Subcutaneous abdominal adipose tissue (tissue), 5 donors: ENCODE measurements at regions not wholly inside any gene's neighbourhood (a gene's known extent, or its start where the extent isn't known, plus 50 kb on each side); places are given as distances from the start of the nearest gene placed in this dataset.
"Not testable (repeated sequence)": the region's sequence is repeated elsewhere in the genome, so short reads cannot be mapped to it uniquely, and the experiment has no call there.

ENCODE experiments used
- H3K27ac ChIP-seq: one replicate; pipeline ENCODE4 v1.7.0; 2013; ENCODE audit warnings: low read depth, mild to moderate bottlenecking, inconsistent platforms, low read length, moderate library complexity
- H3K27me3 ChIP-seq, 5 donors: one replicate each; pipeline ENCODE4 v1.7.0; 2013; ENCODE audit warnings: low read length in 5 of 5, inconsistent platforms in 1 of 5; ENCODE audit not compliant: control insufficient read depth in 5 of 5, insufficient read depth in 4 of 5
- H3K36me3 ChIP-seq, 5 donors: one replicate each; pipeline ENCODE4 v1.7.0; 2013; ENCODE audit warnings: low read length in 5 of 5; ENCODE audit not compliant: control insufficient read depth in 5 of 5, insufficient read depth in 5 of 5
- H3K4me1 ChIP-seq, 5 donors: one replicate each; pipeline ENCODE4 v1.7.0; 2013; ENCODE audit warnings: low read length in 5 of 5, mild to moderate bottlenecking in 3 of 5, moderate library complexity in 1 of 5; ENCODE audit not compliant: control insufficient read depth in 5 of 5, insufficient read depth in 5 of 5
- H3K4me3 ChIP-seq, 5 donors: one replicate each; pipeline ENCODE4 v1.7.0; 2013; ENCODE audit warnings: low read length in 5 of 5, low read depth in 1 of 5
- H3K9ac ChIP-seq, 5 donors: one replicate each; pipeline ENCODE4 v1.7.0; 2013; ENCODE audit warnings: low read length in 5 of 5, mild to moderate bottlenecking in 4 of 5, moderate library complexity in 3 of 5
- H3K9me3 ChIP-seq, 5 donors: one replicate each; pipeline ENCODE4 v1.7.0; 2013; ENCODE audit warnings: low read length in 5 of 5; ENCODE audit not compliant: control insufficient read depth in 5 of 5
- donor health status: healthy.
- donor health status: healthy.
- donor health status: healthy.
- donor health status: healthy.
- donor health status: healthy.

DNA sequence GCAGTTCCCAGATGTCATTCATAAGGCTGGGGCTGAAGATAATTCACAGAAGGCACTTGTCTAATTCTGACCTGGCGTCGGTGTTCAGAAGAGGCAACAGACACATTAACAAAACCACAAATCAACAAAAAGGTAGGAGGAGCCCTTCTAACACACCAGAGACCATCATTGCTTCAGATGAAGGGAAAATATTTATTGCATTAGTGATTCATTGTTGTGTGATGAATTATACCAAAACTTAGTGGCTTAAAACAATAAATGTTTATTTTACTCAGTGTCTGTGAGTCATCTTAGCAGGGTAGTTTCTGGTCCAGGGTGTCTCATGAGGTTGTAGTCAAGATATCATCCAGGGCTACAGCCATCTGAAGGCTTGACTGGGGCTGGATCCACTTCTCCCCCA, 91.3 kb upstream of the KIF2A start:
- H3K9ac ChIP-seq, result no peak overlapping the region
- H3K36me3 ChIP-seq, result no peaks in the 10 kb centered on the region
- no peak overlapping the region for H3K27ac ChIP-seq
- H3K4me1 ChIP-seq, result no peaks in the 10 kb centered on the region
- H3K9me3 ChIP-seq, result no peaks in the 10 kb centered on the region
- no peak overlapping the region for H3K4me3 ChIP-seq
- H3K27me3 ChIP-seq, result peaks cover 0 to 3% (median 0%) of the 10 kb centered on the region in 5 donors

- H3K27me3 ChIP-seq, H3K4me3 ChIP-seq, H3K4me1 ChIP-seq, H3K36me3 ChIP-seq, H3K27ac ChIP-seq, H3K9me3 ChIP-seq, H3K9ac ChIP-seq: not testable (repeated sequence)
Observed at GRCh38 chr5:62216603-62217002, 89.4 kb upstream of the KIF2A start.

GRCh38 chr5:62217095-62217494, 88.9 kb upstream of the KIF2A start:
- not testable (repeated sequence) for H3K27ac ChIP-seq, H3K27me3 ChIP-seq, H3K4me3 ChIP-seq, H3K4me1 ChIP-seq, H3K36me3 ChIP-seq, H3K9ac ChIP-seq, H3K9me3 ChIP-seq

- H3K36me3 ChIP-seq, H3K4me3 ChIP-seq, H3K9me3 ChIP-seq, H3K4me1 ChIP-seq, H3K9ac ChIP-seq, H3K27ac ChIP-seq, H3K27me3 ChIP-seq: not testable (repeated sequence)
Observed at GRCh38 chr5:62218860-62219259, 87.1 kb upstream of the KIF2A start.

DNA sequence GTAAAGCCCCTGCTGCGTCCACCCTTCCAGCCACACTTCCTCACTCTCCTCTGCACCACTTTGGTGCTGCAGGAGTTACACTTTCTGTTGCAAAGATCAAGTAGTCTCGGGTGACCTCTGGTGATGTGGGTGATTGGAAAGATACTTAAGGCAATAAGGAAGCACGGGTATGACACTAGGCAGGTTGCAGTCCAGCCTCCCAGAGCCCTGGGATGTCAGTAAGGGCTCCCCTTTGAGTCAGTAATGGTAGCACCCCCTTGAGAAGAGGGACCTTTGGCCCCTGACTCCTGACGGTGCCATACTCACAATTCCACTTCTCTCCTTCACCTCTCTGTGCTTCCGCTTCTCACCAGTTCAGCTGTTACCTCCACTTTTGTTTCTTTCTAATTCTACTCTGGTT, 84.1 kb upstream of the KIF2A start:
- not testable (repeated sequence) for H3K4me1 ChIP-seq, H3K9ac ChIP-seq, H3K4me3 ChIP-seq, H3K36me3 ChIP-seq, H3K27ac ChIP-seq, H3K9me3 ChIP-seq, H3K27me3 ChIP-seq

DNA sequence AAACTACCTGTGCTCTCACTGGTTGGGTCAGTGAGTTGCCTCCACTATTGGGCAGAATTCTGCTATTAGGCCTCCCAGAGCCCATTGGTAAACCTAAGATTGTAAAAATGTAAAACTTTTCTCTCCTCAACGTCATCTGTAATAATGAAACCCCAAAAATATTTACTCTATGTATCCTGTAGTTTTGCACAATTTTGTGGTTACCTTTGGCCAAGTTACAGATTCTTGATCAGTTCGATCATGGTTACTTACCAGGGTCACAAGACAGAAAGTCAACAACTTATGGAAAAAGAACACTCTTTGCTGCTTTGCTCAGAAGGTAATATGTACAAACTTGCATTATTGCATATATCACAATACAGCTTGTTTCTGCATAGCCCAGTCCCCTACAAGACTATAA, 83.7 kb upstream of the KIF2A start:
- H3K4me1 ChIP-seq, H3K9me3 ChIP-seq, H3K27ac ChIP-seq, H3K9ac ChIP-seq, H3K36me3 ChIP-seq, H3K27me3 ChIP-seq, H3K4me3 ChIP-seq: not testable (repeated sequence)

DNA sequence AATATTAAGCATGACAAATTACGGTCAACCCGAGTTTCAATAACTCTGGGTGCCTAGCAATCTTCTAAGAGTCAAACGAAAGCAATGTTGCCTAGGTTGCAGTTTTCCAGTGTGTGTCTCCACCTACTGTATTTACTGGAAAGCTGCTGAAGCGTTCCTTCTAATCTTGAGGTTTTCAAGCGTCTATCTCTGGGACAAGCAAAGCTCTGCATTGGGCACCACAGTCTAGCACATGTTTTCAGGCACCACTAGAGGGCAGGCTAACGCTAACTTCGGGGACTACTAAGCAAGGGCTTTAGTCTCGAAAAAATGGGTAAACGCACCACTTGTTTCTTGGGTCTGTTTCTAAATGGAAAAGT, 82.7 kb upstream of the KIF2A start:
- H3K9me3 ChIP-seq, H3K9ac ChIP-seq, H3K27me3 ChIP-seq, H3K27ac ChIP-seq, H3K36me3 ChIP-seq, H3K4me1 ChIP-seq: not testable (repeated sequence)
- peak overlapping the region in 2 of 5 donors; percentile 18 to 22 for H3K4me3 ChIP-seq

DNA sequence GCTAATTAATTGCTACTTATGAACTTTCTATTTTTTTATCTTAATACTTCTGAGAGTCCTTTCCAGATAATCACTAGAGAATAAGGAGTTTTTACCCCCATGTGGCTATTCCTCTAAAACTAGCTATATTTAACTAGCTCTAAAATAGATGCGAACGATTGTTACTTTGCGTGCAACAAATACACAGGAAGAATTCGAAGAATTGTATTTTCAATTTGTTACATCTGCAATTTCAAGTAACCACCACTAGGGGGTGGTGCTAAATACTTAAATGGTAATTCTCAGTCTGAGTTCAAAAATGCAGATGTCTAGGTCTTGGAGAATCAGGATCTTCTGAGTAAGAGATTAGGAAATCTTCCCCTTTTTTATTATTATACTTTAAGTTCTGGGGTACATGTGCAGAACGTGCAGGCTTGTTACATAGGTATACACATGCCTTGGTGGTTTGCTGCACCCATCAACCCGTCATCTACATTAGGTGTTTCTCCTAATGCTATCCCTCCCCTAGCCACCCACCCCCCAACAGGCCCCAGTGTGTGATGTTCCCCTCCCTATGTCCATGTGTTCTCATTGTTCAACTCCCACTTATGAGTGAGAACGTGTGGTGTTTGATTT, 80.9 kb upstream of the KIF2A start:
- not testable (repeated sequence) for H3K4me3 ChIP-seq, H3K9ac ChIP-seq, H3K36me3 ChIP-seq, H3K27ac ChIP-seq, H3K4me1 ChIP-seq, H3K9me3 ChIP-seq, H3K27me3 ChIP-seq

- H3K9me3 ChIP-seq, H3K27me3 ChIP-seq, H3K36me3 ChIP-seq, H3K4me3 ChIP-seq, H3K27ac ChIP-seq, H3K4me1 ChIP-seq, H3K9ac ChIP-seq: not testable (repeated sequence)
Observed at GRCh38 chr5:62230876-62231388, 75.1 kb upstream of the KIF2A start.

GRCh38 chr5:62231576-62231975, 74.4 kb upstream of the KIF2A start:
- peaks cover 0 to 7% (median 0%) of the 10 kb centered on the region in 5 donors for H3K4me1 ChIP-seq
- no peaks in the 10 kb centered on the region for H3K36me3 ChIP-seq

GRCh38 chr5:62232218-62232617, 73.8 kb upstream of the KIF2A start:
- not testable (repeated sequence) for H3K9me3 ChIP-seq, H3K27ac ChIP-seq, H3K4me1 ChIP-seq, H3K27me3 ChIP-seq, H3K4me3 ChIP-seq, H3K36me3 ChIP-seq, H3K9ac ChIP-seq

More at GRCh38 chr5:62231576-62231975, 74.4 kb upstream of the KIF2A start:
- no peak overlapping the region for H3K4me3 ChIP-seq
- H3K27me3 ChIP-seq, result no peaks in the 10 kb centered on the region
- no peak overlapping the region for H3K27ac ChIP-seq
- H3K9ac ChIP-seq, result no peak overlapping the region
- no peaks in the 10 kb centered on the region for H3K9me3 ChIP-seq
